ENCODE measurements at regions not wholly inside any gene's neighbourhood (a gene's known extent, or its start where the extent isn't known, plus 50 kb on each side); places are given as distances from the start of the nearest gene placed in this dataset.

DNA sequence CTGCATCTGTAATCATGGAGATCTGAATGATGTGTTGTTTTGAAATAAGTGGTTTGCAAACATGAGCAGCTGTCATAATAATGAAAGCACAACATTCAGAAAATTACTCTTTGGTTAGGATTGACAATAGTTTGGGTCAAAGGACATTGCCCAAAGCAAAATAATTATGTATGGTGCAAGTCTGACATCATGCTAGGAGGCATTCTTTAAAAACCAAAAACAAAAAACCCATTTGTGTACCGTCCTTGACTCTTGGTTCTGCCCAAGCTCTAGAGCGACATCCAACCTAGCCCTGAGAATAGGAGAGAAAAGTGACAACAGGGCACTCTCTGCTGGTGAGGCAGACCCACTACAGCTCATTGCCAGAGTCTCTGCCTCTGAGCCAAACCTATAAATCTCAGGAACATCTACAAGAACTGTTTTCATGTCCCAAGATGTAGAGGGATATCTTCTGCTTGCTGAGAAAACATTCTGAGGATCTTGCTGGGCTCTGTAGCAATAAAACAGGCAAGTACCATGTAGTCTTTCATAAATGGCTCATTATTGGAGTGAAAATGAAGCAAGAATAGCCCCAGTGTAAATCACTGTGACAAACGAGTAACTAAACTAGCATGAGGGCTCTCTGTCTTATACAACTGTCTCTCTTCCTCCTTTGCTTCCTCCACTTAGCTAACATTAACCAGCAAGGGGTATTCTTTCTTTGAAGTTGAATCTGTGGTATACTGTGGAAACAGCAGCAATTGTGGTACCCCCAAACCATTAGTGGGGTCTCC is 266.8 kb upstream of the CXCR4 start:
- in situ Hi-C loops (cut with HindIII; ENCODE audit: low pct_unique_long_range_greater_than_20kb, low sequenced_read_pairs) (no loop called here), intact Hi-C loops (cut with micrococcal nuclease; ENCODE audit: unreplicated experiment) (no loop called here)
- POLR2A ChIA-PET: no interaction called here
- H3K36me3 ChIP-seq (ENCODE audit: control insufficient read depth, insufficient read depth, low read length): no peaks in the 10 kb centered on the region
- H3K27ac ChIP-seq (ENCODE audit: low read length): no peak overlapping the region
- TF ChIP-seq, protein P1, sequence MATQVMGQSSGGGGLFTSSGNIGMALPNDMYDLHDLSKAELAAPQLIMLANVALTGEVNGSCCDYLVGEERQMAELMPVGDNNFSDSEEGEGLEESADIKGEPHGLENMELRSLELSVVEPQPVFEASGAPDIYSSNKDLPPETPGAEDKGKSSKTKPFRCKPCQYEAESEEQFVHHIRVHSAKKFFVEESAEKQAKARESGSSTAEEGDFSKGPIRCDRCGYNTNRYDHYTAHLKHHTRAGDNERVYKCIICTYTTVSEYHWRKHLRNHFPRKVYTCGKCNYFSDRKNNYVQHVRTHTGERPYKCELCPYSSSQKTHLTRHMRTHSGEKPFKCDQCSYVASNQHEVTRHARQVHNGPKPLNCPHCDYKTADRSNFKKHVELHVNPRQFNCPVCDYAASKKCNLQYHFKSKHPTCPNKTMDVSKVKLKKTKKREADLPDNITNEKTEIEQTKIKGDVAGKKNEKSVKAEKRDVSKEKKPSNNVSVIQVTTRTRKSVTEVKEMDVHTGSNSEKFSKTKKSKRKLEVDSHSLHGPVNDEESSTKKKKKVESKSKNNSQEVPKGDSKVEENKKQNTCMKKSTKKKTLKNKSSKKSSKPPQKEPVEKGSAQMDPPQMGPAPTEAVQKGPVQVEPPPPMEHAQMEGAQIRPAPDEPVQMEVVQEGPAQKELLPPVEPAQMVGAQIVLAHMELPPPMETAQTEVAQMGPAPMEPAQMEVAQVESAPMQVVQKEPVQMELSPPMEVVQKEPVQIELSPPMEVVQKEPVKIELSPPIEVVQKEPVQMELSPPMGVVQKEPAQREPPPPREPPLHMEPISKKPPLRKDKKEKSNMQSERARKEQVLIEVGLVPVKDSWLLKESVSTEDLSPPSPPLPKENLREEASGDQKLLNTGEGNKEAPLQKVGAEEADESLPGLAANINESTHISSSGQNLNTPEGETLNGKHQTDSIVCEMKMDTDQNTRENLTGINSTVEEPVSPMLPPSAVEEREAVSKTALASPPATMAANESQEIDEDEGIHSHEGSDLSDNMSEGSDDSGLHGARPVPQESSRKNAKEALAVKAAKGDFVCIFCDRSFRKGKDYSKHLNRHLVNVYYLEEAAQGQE (IDR thresholded peaks at IDR 0.05; ENCODE audit: insufficient read depth in 1 of 2, low read depth in 2 of 2, low read length in 1 of 2): no peak
- no peak for TF ChIP-seq SIN3A (IDR thresholded peaks at IDR 0.05; ENCODE audit: borderline replicate concordance, insufficient read depth, low read depth, low read length)
- TF ChIP-seq TCF7L2 (IDR thresholded peaks at IDR 0.05; ENCODE audit: low read depth, low read length): no peak
- TF ChIP-seq POLR2AphosphoS5 (IDR thresholded peaks at IDR 0.05; ENCODE audit: low read depth, low read length): no peak
- TF ChIP-seq, protein P2, sequence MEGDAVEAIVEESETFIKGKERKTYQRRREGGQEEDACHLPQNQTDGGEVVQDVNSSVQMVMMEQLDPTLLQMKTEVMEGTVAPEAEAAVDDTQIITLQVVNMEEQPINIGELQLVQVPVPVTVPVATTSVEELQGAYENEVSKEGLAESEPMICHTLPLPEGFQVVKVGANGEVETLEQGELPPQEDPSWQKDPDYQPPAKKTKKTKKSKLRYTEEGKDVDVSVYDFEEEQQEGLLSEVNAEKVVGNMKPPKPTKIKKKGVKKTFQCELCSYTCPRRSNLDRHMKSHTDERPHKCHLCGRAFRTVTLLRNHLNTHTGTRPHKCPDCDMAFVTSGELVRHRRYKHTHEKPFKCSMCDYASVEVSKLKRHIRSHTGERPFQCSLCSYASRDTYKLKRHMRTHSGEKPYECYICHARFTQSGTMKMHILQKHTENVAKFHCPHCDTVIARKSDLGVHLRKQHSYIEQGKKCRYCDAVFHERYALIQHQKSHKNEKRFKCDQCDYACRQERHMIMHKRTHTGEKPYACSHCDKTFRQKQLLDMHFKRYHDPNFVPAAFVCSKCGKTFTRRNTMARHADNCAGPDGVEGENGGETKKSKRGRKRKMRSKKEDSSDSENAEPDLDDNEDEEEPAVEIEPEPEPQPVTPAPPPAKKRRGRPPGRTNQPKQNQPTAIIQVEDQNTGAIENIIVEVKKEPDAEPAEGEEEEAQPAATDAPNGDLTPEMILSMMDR (IDR thresholded peaks at IDR 0.05): peak; percentile 64
- no peak overlapping the region for H3K4me3 ChIP-seq (ENCODE audit: low read depth in 2 of 2, low read length in 2 of 2)
- DNase-seq (ENCODE audit: low read depth, low spot score) (peak; percentile 32), ATAC-seq (peak; percentile 90)
- CTCF ChIA-PET: interaction anchor here (1.0 kb wide), 1 partner anchor 471 kb away, joined by 3 read pairs; no protein-coding TSS in a partner anchor
- H3K9me3 ChIP-seq (ENCODE audit: control insufficient read depth, insufficient read depth, low read depth, low read length): no peaks in the 10 kb centered on the region
- BruUV-seq (replicated peaks): no TSS peak
- H3K4me1 ChIP-seq (ENCODE audit: control insufficient read depth, insufficient read depth, low read length): no peaks in the 10 kb centered on the region
- peaks cover 2% of the 10 kb centered on the region for H3K27me3 ChIP-seq (ENCODE audit: control insufficient read depth, insufficient read depth, low read length)

DNA sequence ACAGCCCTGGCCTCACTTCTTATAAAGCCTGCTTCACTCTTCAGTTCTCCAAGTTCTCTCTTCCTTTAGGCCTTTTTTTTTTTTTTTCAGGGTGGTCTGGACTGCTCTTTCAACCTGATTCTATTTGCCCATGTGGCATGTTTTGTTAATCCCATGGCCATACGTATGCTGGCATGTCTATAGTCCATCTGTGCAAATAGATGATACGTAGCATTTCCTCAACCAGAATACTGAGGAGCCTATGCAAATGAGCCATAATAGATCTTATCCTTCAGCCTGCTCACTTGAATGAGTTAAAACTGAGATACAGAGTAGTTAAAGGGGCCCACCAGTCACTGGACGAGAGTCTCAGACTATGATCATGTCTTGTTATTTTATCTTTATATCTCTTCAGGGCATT is 265.2 kb upstream of the CXCR4 start:
- Histone ChIP-seq H3K4me3 (ENCODE audit: low read depth in 2 of 2, low read length in 2 of 2) (no peak overlapping the region), H3K27me3 (ENCODE audit: control insufficient read depth, insufficient read depth, low read length) (no peaks in the 10 kb centered on the region), H3K27ac (ENCODE audit: low read length) (no peak overlapping the region), H3K9me3 (ENCODE audit: control insufficient read depth, insufficient read depth, low read depth, low read length) (no peaks in the 10 kb centered on the region), H3K36me3 (ENCODE audit: control insufficient read depth, insufficient read depth, low read length) (no peaks in the 10 kb centered on the region), H3K4me1 (ENCODE audit: control insufficient read depth, insufficient read depth, low read length) (no peaks in the 10 kb centered on the region)
- no TSS peak for BruUV-seq (replicated peaks)
- in situ Hi-C loops (cut with HindIII; ENCODE audit: low pct_unique_long_range_greater_than_20kb, low sequenced_read_pairs) (no loop called here), intact Hi-C loops (cut with micrococcal nuclease; ENCODE audit: unreplicated experiment) (no loop called here)
- ChIA-PET CTCF (no interaction called here), POLR2A (interaction anchor here (0.6 kb wide), 1 partner anchor 493 kb away, joined by 4 read pairs; no protein-coding TSS in a partner anchor)
- TF ChIP-seq, protein P1 (IDR thresholded peaks at IDR 0.05; ENCODE audit: insufficient read depth in 1 of 2, low read depth in 2 of 2, low read length in 1 of 2): no peak
- TF ChIP-seq, protein P2 (IDR thresholded peaks at IDR 0.05): no peak
- TF ChIP-seq POLR2AphosphoS5 (IDR thresholded peaks at IDR 0.05; ENCODE audit: low read depth, low read length) (no peak), TCF7L2 (IDR thresholded peaks at IDR 0.05; ENCODE audit: low read depth, low read length) (no peak), SIN3A (IDR thresholded peaks at IDR 0.05; ENCODE audit: borderline replicate concordance, insufficient read depth, low read depth, low read length) (no peak)
- ATAC-seq: no peak
- DNase-seq (ENCODE audit: low read depth, low spot score): no peak
